DMS 273 (cell line): ENCODE measurements at regions not wholly inside any gene's neighbourhood (a gene's known extent, or its start where the extent isn't known, plus 50 kb on each side); places are given as distances from the start of the nearest gene placed in this dataset.
A peak's percentile ranks its signal among the peaks of the same experiment; 100 is the strongest.
"Not testable (repeated sequence)": the region's sequence is repeated elsewhere in the genome, so short reads cannot be mapped to it uniquely, and the experiment has no call there.

Experiments
- DNase-seq: peaks from one replicate; lab custom pipeline; 2025; ENCODE audit not compliant: unreplicated experiment; lab: John Stamatoyannopoulos, UW

DNA sequence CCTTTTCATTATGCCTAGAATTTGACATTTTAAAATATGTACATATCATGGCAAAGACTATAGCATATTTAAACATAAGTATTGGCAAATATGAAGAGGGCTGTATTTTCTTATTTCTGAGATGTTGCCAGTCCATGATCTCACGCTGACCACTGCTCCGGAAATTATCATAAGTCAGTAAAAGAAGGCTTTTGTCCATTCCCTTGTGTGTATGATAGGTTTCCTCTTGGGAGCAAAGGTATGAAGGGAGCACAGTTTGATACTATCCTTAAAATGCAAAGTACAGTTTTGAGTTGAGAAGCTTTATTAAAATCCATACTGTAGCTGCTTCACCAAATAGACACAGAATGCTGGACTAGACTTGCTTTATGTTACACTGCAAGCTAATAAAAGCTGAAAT, 52.6 kb upstream of the AGA start:
- DNase-seq, result no peak

- not testable (repeated sequence) for DNase-seq
Measured at GRCh38 chr4:177495626-177496025, 53.4 kb upstream of the AGA start.

DNA sequence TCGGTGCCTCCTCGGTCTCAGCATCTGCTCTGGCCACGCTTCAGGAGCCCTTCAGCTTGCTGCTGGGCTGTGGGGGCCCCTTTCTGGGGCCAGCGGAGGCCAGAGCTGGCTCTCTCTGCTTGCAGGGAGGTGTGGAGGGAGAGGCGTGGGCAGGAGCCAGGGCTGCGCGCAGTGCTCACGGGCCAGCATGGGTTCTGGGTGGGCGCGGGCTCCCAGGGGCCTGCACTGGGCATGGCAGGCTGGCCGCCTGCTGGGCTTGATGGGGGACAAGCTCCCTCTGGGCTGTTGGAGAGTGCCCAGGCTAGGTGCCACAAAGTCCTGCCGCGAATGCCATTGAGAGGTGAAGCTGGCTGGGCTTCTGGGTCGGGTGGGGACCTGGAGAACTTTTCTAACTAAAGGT, 57.3 kb upstream of the AGA start:
- no peak for DNase-seq

DNA sequence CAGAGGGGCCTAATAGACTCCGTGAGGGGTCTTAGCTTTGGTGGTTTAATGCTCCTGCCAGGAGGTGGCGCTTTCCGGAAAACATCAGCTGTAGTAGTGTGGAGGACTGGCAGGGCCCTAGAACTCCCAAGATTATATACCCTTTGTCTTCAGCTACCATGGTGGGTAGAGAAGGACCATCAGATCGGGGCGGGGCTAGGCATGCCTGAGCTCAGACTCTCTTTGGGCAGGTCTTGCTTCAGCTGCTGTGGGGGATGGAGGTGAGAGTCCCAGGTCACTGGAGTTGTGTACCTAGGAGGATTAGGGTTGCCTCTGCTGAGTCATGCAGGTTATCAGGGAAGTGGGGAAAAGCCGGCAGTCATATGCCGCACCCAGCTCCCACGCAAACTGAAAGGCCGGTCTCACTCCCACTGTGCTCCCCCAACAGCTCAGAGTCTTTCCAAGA, 63.0 kb upstream of the AGA start:
- no peak for DNase-seq

DNA sequence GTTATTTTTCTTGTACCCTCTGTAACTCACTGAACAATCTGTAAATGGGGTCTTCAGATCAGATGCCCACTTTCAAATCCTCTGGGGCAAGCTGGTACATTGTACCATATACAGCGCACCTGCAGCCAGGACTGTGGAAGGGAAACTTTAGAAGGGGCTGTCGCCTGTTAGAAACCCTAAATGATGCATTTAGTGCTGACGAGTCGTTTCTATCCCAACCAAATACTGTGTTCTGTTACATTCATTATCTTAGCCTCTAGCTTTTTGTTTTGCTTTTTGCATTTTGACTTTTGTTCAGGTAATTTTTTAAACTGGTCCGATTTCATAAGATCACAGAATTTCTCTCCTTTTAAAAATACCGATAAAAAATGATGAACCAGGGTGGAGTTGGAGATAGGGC, 66.4 kb upstream of the AGA start:
- no peak for DNase-seq

DNA sequence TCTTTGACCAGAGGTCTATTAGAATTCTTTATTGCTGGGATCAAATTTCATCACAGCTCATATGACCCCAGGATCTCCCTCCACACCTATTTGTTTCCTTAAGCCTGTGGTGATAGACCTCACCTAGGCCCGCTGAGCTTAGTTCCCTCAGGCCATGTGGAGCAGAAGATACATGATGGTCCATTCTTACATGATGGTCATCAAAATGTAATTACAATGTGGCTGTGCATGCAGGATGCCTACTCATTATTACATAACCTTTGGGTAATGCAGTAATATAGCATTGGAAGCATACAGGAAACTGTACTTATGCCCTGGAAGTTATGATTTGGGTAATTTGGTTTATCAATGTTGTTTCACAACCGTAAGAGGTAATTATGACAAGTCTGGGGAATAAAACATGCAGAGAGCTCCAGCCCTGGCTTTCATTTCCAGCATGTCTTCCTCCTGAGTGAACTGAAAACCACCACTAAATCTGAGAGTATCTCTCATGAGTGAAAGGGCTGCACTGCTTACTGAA, 67.0 kb upstream of the AGA start:
- no peak for DNase-seq

GRCh38 chr4:177511611-177512010, 69.4 kb upstream of the AGA start:
- no peak for DNase-seq

DNA sequence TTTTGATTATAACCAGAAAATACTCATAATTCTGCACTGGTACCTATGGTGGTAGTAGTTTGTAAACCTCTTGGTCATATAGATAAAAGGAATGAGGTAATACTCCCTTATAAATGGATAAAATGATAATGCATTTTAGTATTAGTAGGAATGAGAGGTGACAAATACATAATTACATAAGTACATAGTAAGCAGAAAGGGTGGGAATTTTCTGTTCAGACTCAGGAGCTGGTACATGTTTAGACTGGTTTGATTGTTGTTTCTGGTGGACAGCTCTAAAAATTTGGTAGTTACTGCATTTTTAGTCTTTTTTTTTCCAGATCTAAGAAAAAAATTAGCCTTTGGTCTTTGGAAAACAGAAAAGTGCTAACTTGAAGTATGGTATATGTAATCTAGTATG, 70.4 kb upstream of the AGA start:
- no peak for DNase-seq

GRCh38 chr4:177517862-177518261, 75.6 kb upstream of the AGA start:
- no peak for DNase-seq

- DNase-seq, result no peak
Measured at GRCh38 chr4:177519481-177520260, 77.4 kb upstream of the AGA start.

DNA sequence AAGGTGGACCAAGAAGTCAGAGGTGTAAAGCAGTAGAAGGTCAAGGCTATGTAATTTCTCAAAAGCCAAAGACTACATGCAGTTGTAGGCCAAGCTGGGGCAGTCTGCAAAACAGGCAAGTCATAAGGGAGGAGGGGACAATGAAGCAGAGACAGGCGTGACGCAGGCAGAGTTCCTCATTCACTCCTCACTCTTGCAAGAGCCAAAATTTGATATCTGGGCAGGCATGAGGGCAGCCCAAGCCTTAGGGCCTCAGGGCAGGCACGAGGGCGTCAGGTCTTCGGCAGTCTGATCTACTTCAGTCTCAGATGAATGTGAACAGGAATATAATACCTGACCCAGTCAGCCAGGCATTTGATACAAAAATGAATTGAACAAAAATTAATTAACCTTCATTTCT, 86.4 kb upstream of the AGA start:
- no peak for DNase-seq

GRCh38 chr4:177530561-177530960, 88.3 kb upstream of the AGA start:
- no peak for DNase-seq

GRCh38 chr4:177532358-177532757, 90.1 kb upstream of the AGA start:
- DNase-seq, result no peak

DNA sequence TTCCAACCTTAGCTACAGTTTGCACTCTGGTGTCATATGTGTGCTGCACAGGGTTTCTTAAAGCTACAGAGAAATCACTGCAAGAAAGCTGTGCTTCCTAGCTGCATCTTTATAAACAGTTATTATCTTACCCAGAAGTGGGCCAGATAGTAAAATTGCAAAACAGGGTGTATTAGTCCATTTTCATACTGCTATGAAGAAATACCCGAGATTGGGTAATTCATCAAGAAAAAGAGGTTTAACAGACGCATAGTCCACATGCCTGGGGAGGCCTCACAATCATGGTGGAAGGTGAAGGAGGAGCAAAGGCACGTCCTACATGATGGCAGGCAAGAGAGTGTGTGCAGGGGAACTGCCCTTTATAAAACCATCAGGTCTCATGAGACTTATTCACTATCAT, 92.6 kb upstream of the AGA start:
- not testable (repeated sequence) for DNase-seq

- no peak for DNase-seq
Measured at GRCh38 chr4:177546745-177547144, 104.5 kb upstream of the AGA start.

GRCh38 chr4:177547985-177548384, 105.7 kb upstream of the AGA start:
- no peak for DNase-seq

DNA sequence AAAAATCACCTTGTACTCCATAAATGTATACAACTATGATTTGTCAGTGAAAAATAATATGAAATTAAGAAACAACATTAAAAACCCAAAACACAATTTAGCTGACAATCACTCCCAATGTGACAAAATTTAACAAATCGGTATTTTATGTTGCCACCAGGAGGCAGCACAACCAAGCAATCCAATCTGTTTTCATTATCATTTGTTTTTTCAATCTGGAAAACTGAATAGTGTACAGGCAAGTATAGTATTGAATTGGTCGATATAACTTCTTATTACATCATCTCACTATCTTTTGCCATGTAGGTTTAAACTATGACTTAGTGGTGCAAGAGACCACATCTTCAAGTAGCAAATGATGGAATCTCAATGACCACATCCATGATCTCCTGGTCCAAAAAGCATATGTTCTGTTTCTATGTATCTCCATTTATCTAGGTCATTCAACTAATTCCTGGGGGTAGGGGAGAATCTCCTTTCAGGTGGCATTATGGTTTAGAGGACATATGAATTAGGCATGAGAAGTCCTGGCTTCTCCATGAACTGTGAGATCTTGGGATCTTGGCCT, 112.9 kb upstream of the AGA start:
- peak; percentile 47 for DNase-seq

DNA sequence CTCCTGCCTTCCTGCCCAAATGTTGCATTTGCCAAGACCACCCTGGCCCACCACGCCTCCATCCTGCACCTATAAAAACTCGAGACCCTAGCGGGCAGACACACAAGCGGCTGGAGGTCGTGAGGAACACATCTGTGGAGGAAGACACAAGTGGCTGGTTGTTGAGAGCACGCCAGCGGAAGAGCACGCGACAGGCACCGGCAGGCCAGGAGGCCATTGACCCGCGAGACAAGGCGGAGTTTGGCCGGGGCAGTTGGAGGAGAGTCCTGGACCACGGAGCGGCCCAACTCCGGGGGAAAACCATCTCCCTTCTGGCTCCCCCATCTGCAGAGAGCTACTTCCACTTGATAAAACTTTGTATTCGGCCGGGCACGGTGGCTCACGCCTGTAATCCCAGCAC, 115.2 kb upstream of the AGA start:
- DNase-seq, result no peak

DNA sequence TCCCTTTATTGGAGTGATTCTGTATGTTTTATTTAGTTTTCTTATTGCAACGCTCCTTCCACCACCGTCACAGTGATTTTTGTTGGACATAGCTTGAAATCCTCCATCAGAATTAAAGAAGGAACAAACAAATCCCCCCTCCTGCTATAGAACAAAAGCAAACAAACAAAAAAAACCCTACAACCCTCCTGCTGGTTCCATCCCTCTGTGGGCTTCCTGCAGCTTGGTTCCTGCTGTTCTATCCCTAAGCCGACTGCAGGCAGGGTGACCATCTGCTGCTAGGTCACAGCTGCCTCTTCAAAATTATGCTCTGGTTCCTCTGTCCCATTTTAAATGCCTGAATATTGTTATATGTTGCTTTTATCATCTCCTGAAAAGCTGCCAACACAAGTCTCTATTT, 116.8 kb upstream of the AGA start:
- peak; percentile 32 for DNase-seq

- DNase-seq, result no peak
Measured at GRCh38 chr4:177562163-177562562, 119.9 kb upstream of the AGA start.

DNA sequence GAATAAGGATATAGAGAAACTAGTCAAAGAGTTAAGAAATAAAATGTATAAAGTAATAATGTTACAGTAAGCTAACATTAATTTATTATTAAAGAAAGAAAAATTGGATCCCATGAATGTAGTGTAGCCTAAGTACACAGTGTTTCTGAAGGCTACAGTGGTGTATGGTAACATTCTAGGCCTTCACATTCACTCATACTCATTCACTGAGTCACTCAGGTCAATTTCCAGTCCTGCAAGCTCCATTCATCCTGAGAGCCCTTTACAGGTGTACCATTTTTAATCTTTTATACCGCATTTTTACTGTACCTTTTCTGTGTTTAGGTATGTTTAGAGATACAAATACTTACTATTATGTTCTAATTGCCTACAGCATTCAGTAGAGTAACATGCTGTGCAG, 120.6 kb upstream of the AGA start:
- DNase-seq, result no peak

- peak; percentile 6 for DNase-seq
Measured at GRCh38 chr4:177566691-177567090, 124.5 kb upstream of the AGA start.

DNA sequence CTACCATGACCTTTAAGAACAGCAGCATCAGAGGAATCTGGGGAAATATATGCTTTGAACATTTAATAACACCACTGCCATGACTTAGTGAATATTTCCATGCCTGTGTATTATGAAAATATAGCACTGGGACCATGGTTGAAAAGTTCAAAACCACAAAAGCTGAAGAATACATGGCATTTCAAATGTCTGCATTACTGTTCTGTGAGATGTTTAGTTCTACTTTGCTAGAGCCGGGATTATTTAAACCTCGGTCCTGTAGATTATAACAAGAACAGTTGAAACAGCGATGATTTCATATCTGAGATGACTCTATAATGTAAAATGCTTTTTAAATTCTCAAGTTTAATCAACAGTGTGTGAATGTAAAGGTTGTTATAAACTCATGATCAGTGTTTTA, 126.7 kb upstream of the AGA start:
- DNase-seq, result no peak
